ENCODE measurements at regions not wholly inside any gene's neighbourhood (a gene's known extent, or its start where the extent isn't known, plus 50 kb on each side); places are given as distances from the start of the nearest gene placed in this dataset.

DNA sequence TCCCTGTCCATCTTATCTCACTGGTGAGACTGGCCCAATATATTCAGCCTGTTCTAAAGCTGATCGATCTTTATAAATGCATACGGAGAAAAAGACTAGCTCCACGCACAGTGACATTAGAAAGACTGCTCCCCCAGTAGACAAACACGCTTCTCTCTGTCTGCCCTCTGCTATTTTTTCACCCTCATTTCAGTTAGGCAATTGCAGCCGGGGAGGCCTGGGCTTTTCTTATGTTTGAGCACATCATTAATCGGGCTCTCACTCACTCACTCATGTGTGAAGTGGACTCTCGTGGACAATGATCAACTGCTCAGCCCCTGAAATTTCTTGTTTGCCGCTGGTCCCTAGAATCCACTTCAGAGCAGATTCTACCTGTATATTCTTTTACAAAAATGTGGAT, 824.7 kb upstream of the TENM3 start:
- Histone ChIP-seq H3K27me3 (ENCODE audit: insufficient read depth, low read depth) (no peaks in the 10 kb centered on the region), H3K79me2 (ENCODE audit: insufficient read depth, low read depth) (no peaks in the 10 kb centered on the region), H3K27ac (no peak overlapping the region), H4K20me1 (ENCODE audit: insufficient read depth) (no peaks in the 10 kb centered on the region), H3K4me2 (no peak overlapping the region), H3K9ac (no peak overlapping the region), H3K4me1 (ENCODE audit: low read depth, poor library complexity, severe bottlenecking) (no peaks in the 10 kb centered on the region), H2AFZ (ENCODE audit: low read depth) (no peak overlapping the region), H3K4me3 (IDR thresholded peaks at IDR 0.05; ENCODE audit: insufficient read depth, low read depth, low read length) (no peak overlapping the region), H3K36me3 (ENCODE audit: insufficient read depth) (no peaks in the 10 kb centered on the region)
- no peak for TF ChIP-seq CTCF (conservative IDR thresholded peaks at IDR 0.05; ENCODE audit: low read depth, low read length)

DNA sequence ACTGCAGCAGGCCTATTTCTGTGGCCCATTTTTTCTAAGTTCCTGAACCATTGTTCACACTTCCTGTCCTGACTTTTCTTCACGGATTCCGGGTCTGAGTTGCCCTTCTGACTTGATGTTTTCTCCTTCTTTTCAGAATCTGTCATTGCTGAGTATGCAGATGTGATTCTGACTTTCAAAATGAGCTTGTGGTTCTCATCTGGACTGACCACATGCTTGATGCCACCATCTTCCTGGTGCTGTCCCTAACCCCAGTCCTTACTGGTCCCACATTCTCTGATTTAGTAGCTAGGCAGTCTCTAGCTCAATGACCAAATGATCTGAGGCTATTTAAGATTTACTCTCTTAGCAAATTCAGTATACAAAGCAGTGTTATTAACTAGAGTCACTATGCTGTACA, 822.3 kb upstream of the TENM3 start:
- H3K4me2 ChIP-seq = no peak overlapping the region
- no peak overlapping the region for H3K9ac ChIP-seq
- no peak overlapping the region for H2AFZ ChIP-seq (ENCODE audit: low read depth)
- no peaks in the 10 kb centered on the region for H3K27me3 ChIP-seq (ENCODE audit: insufficient read depth, low read depth)
- no peaks in the 10 kb centered on the region for H3K4me1 ChIP-seq (ENCODE audit: low read depth, poor library complexity, severe bottlenecking)
- H3K4me3 ChIP-seq (IDR thresholded peaks at IDR 0.05; ENCODE audit: insufficient read depth, low read depth, low read length) = no peak overlapping the region
- no peak overlapping the region for H3K27ac ChIP-seq
- no peaks in the 10 kb centered on the region for H3K36me3 ChIP-seq (ENCODE audit: insufficient read depth)
- H3K79me2 ChIP-seq (ENCODE audit: insufficient read depth, low read depth) = no peaks in the 10 kb centered on the region
- TF ChIP-seq CTCF (conservative IDR thresholded peaks at IDR 0.05; ENCODE audit: low read depth, low read length) = no peak
- H4K20me1 ChIP-seq (ENCODE audit: insufficient read depth) = no peaks in the 10 kb centered on the region

DNA sequence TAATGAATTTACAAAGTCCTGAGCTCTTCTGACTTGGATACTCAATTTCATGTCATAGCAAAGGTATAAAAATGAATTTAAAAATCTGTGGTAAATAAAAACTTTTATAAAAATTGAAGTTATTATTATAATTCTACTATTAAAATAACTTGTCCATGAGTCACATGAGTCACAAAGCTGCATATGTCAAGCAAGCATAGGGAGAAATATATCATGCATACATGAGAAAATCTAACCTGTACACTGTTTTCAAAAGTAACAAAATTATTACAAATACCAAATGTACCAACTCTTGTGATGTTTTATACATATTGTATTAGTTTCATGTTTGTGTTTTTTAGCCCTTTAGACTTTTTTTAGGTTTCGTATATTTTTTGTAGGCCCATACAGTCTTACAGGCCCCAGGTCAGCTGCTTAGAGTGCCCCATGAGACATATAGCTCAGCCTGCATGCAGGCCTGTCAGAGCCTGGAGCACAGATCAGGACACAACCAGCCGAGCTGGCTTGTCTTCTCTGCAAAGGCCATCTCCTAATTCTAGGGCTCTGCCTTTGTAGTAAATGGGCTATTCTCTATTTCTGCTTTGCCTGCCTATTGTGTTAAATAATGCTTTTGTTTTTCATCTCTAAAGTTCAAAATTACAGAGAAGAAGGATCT, 818.7 kb upstream of the TENM3 start:
- Histone ChIP-seq H3K9ac (no peak overlapping the region), H2AFZ (ENCODE audit: low read depth) (no peak overlapping the region), H3K36me3 (ENCODE audit: insufficient read depth) (no peaks in the 10 kb centered on the region), H3K4me2 (no peak overlapping the region), H4K20me1 (ENCODE audit: insufficient read depth) (no peaks in the 10 kb centered on the region), H3K79me2 (ENCODE audit: insufficient read depth, low read depth) (no peaks in the 10 kb centered on the region), H3K4me1 (ENCODE audit: low read depth, poor library complexity, severe bottlenecking) (no peaks in the 10 kb centered on the region), H3K4me3 (IDR thresholded peaks at IDR 0.05; ENCODE audit: insufficient read depth, low read depth, low read length) (no peak overlapping the region), H3K27me3 (ENCODE audit: insufficient read depth, low read depth) (no peaks in the 10 kb centered on the region), H3K27ac (no peak overlapping the region)
- TF ChIP-seq CTCF (conservative IDR thresholded peaks at IDR 0.05; ENCODE audit: low read depth, low read length) = no peak

- H3K36me3 ChIP-seq (ENCODE audit: insufficient read depth) = no peaks in the 10 kb centered on the region
- H3K27me3 ChIP-seq (ENCODE audit: insufficient read depth, low read depth) = no peaks in the 10 kb centered on the region
- no peak overlapping the region for H3K4me3 ChIP-seq (IDR thresholded peaks at IDR 0.05; ENCODE audit: insufficient read depth, low read depth, low read length)
- H3K9ac ChIP-seq = no peak overlapping the region
- H3K27ac ChIP-seq = no peak overlapping the region
- no peak for TF ChIP-seq CTCF (conservative IDR thresholded peaks at IDR 0.05; ENCODE audit: low read depth, low read length)
- no peaks in the 10 kb centered on the region for H3K79me2 ChIP-seq (ENCODE audit: insufficient read depth, low read depth)
- no peaks in the 10 kb centered on the region for H3K4me1 ChIP-seq (ENCODE audit: low read depth, poor library complexity, severe bottlenecking)
- no peak overlapping the region for H2AFZ ChIP-seq (ENCODE audit: low read depth)
- H4K20me1 ChIP-seq (ENCODE audit: insufficient read depth) = no peaks in the 10 kb centered on the region
- no peak overlapping the region for H3K4me2 ChIP-seq
Observed at GRCh38 chr4:181427076-181427475, 816.1 kb upstream of the TENM3 start.

All from KMS-11 (cell line).